Ascending aorta (tissue), 2 donors: ENCODE measurements at regions not wholly inside any gene's neighbourhood (a gene's known extent, or its start where the extent isn't known, plus 50 kb on each side); places are given as distances from the start of the nearest gene placed in this dataset.
A peak's percentile ranks its signal among the peaks of the same experiment; 100 is the strongest.
"Not testable (repeated sequence)": the region's sequence is repeated elsewhere in the genome, so short reads cannot be mapped to it uniquely, and the experiment has no call there.

Experiments used
- DNase-seq, 2 donors: peaks; one replicate each; pipeline ENCODE4 v3.0.0-alpha.2; 2019; ENCODE audit warnings: low spot score in 2 of 2
- H3K27ac ChIP-seq, 2 donors: fragments of 200-600 bp; sonication (generic); one replicate each; pipeline ENCODE4 v1.5.1; 2016 to 2017; ENCODE audit warnings: mild to moderate bottlenecking in 1 of 2
- H3K27me3 ChIP-seq: fragments of 200-600 bp; sonication (generic); one replicate; pipeline ENCODE4 v1.5.1; 2017
- H3K36me3 ChIP-seq, 2 donors: fragments of 200-600 bp; sonication (generic); one replicate each; pipeline ENCODE4 v1.5.1; 2016
- H3K4me1 ChIP-seq, 2 donors: fragments of 200-600 bp; sonication (generic); one replicate each; pipeline ENCODE4 v1.5.1; 2016 to 2017; ENCODE audit warnings: mild to moderate bottlenecking in 1 of 2
- H3K4me3 ChIP-seq, 2 donors: fragments of 200-600 bp; sonication (generic); one replicate each; pipeline ENCODE4 v1.5.1; 2016 to 2017; ENCODE audit warnings: mild to moderate bottlenecking in 1 of 2
- H3K9me3 ChIP-seq, 2 donors: fragments of 200-600 bp; sonication (generic); one replicate each; pipeline ENCODE4 v1.5.1; 2016
- intact Hi-C: fragments of 100-400 bp; cut with DNase I; formaldehyde crosslinking; loops from one replicate; pipeline ENCODE4 v1.15.1; 2023
- TF ChIP-seq, protein P1 (sequence below), 3 experiments: fragments of 200-600 bp in 2 of 3; fragments of 450-650 bp in 1 of 3; sonication (generic) in 2 of 3; IDR thresholded peaks; one replicate each; pipeline ENCODE4 v1.5.1; 2016 to 2019; ENCODE audit warnings: antibody characterized with exemption in 3 of 3, mild to moderate bottlenecking in 1 of 3, moderate library complexity in 1 of 3

DNA sequence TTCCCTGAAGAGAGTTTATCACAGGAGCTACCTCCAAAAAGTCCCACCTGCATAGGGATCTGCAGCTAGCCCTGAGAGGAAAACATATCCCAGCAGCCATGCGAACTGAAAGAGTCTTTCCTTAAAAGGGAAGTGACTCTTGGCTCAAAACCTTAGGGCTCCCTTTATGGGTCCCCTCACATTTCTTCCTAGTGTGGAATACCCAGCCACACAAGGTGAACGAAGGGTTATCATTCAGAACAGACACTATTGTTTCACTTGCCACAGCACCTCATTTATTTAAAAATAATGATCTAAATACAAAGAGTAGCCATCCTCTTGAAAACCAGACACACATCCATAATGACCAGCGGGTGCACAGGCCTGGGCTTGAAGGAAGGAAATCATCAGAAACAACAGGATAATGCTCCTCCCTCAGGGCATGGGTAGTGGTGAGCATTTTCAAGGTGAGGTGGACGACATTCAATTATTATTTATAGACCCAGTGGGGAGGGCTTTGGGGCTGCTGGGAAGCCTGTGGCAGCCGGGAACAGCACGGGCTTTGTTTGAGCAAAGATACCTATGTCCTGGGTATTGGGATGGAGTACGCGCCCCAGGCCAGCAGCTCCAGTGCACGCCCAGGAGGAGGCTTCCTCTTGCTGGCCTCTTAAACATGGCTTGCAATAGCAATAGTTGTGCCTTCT lies 119.0 kb upstream of the ITGA6 start:
- TF ChIP-seq, protein P1, sequence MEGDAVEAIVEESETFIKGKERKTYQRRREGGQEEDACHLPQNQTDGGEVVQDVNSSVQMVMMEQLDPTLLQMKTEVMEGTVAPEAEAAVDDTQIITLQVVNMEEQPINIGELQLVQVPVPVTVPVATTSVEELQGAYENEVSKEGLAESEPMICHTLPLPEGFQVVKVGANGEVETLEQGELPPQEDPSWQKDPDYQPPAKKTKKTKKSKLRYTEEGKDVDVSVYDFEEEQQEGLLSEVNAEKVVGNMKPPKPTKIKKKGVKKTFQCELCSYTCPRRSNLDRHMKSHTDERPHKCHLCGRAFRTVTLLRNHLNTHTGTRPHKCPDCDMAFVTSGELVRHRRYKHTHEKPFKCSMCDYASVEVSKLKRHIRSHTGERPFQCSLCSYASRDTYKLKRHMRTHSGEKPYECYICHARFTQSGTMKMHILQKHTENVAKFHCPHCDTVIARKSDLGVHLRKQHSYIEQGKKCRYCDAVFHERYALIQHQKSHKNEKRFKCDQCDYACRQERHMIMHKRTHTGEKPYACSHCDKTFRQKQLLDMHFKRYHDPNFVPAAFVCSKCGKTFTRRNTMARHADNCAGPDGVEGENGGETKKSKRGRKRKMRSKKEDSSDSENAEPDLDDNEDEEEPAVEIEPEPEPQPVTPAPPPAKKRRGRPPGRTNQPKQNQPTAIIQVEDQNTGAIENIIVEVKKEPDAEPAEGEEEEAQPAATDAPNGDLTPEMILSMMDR (IDR thresholded peaks at IDR 0.05) = no peak
- Histone ChIP-seq H3K27ac (no peak overlapping the region), H3K4me3 (no peak overlapping the region), H3K27me3 (no peaks in the 10 kb centered on the region), H3K4me1 (no peaks in the 10 kb centered on the region), H3K36me3 (no peaks in the 10 kb centered on the region), H3K9me3 (no peaks in the 10 kb centered on the region)
- intact Hi-C loops = loop anchor here (5.0 kb wide), 1 partner anchor 1034 kb away; no protein-coding TSS in a partner anchor
- DNase-seq = no peak

DNA sequence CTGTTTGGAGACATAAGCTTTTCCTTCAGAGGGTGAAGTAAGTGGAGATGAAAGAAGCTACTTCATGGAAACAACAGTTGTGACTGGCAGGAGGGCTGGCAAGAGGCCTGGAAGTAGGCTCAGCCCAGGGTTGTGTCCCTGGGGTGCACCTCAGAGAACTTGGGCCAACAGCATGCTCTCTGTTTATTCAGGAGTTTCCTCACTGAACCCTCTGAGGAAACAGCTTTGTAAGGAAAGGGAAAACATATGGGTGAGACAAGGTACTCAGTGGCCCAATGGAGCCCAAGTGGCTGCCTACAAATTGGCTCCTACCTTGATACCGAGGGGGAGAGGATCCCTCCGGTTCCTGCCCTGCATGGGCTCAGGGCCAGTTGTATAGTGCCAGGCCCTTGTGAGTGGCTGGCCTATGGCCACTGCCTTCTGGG lies 115.5 kb upstream of the ITGA6 start:
- Histone ChIP-seq H3K27me3 (no peaks in the 10 kb centered on the region), H3K4me1 (no peaks in the 10 kb centered on the region), H3K27ac (no peak overlapping the region), H3K9me3 (no peaks in the 10 kb centered on the region), H3K4me3 (no peak overlapping the region), H3K36me3 (no peaks in the 10 kb centered on the region)
- TF ChIP-seq, protein P1 (IDR thresholded peaks at IDR 0.05) = no peak
- peak in 1 of 2 donors; percentile 67 for DNase-seq
- intact Hi-C loops = no loop called here

GRCh38 chr2:172313715-172314341 lies 113.6 kb upstream of the ITGA6 start:
- intact Hi-C loops = no loop called here
- H3K36me3 ChIP-seq = no peaks in the 10 kb centered on the region
- TF ChIP-seq, protein P1 (IDR thresholded peaks at IDR 0.05) = no peak

DNA sequence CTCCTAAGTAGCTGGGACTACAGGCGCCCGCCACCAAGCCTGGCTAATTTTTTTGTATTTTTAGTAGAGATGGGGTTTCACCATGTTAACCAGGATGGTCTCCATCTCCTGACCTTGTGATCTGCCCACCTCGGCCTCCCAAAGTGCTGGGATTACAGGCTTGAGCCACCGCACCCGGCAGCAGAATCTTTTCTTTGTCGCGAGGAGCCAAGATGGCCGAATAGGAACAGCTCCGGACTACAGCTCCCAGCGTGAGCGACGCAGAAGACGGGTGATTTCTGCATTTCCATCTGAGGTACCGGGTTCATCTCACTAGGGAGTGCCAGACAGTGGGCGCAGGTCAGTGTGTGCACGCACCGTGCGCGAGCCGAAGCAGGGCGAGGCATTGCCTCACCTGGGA lies 112.3 kb upstream of the ITGA6 start:
- H3K36me3 ChIP-seq, intact Hi-C loops, H3K4me3 ChIP-seq, H3K4me1 ChIP-seq, H3K27me3 ChIP-seq, H3K27ac ChIP-seq, H3K9me3 ChIP-seq, DNase-seq: not testable (repeated sequence)

More at GRCh38 chr2:172313715-172314341, 113.6 kb upstream of the ITGA6 start:
- no peaks in the 10 kb centered on the region for H3K27me3 ChIP-seq
- no peak overlapping the region for H3K4me3 ChIP-seq
- no peak overlapping the region for H3K27ac ChIP-seq
- H3K4me1 ChIP-seq = no peaks in the 10 kb centered on the region
- no peaks in the 10 kb centered on the region for H3K9me3 ChIP-seq
- DNase-seq = no peak

DNA sequence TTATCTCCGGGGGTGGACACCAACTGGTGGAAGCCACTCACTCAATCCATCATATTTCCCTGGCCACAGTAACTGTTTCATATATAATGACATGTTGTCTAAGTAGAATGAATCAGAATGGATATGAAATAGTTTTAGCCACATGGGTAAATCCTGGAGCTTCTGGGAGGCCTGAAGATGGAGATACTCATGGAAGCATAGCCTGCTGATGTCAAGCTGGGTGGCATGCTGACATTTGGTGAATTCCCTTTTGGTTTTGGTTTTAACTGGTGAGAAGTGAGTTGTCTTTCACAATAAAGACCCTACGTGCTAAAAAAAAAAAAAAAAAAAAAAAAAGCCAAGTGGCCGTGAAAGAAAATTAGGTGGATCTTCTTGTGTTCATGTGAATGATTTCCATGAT lies 105.3 kb upstream of the ITGA6 start:
- H3K4me3 ChIP-seq = no peak overlapping the region
- DNase-seq = no peak
- H3K27me3 ChIP-seq = no peaks in the 10 kb centered on the region
- intact Hi-C loops = no loop called here
- TF ChIP-seq, protein P1 (IDR thresholded peaks at IDR 0.05) = no peak
- no peaks in the 10 kb centered on the region for H3K9me3 ChIP-seq
- H3K4me1 ChIP-seq = peaks cover 0 to 3% of the 10 kb centered on the region in 2 donors
- no peaks in the 10 kb centered on the region for H3K36me3 ChIP-seq
- no peak overlapping the region for H3K27ac ChIP-seq

GRCh38 chr2:172323256-172323655 lies 104.1 kb upstream of the ITGA6 start:
- DNase-seq = no peak
- TF ChIP-seq, protein P1 (IDR thresholded peaks at IDR 0.05) = no peak
- Histone ChIP-seq H3K27ac (no peak overlapping the region), H3K36me3 (no peaks in the 10 kb centered on the region), H3K27me3 (no peaks in the 10 kb centered on the region), H3K4me1 (peaks cover 0 to 3% of the 10 kb centered on the region in 2 donors), H3K9me3 (no peaks in the 10 kb centered on the region), H3K4me3 (no peak overlapping the region)
- intact Hi-C loops = no loop called here
